GM12878 (cell line): ENCODE measurements at regions not wholly inside any gene's neighbourhood (a gene's known extent, or its start where the extent isn't known, plus 50 kb on each side); places are given as distances from the start of the nearest gene placed in this dataset.

Experiments used
- ATAC-seq: fragments of 200-7000 bp; cut with Tn5 transposase; 3 replicates; pipeline ENCODE4 v1.9.1; 2020; ENCODE audit warnings: mild to moderate bottlenecking, moderate library complexity
- BruUV-seq: library from RNA; stranded (reverse); fragments of 400-500 nt; replicated peaks from 2 replicates; lab custom pipeline; 2021; lab: Mats Ljungman, UMichigan
- CTCF ChIA-PET: fragments of 300-600 bp; sonication (Branson Sonifier 250); formaldehyde crosslinking; extraction: SDS; loops from one replicate; lab custom pipeline; 2021; ENCODE audit warnings: inconsistent platforms; lab: Yijun Ruan, JAX
- POLR2A ChIA-PET: fragments of 350-600 bp; formaldehyde crosslinking; extraction: SDS; loops from one replicate; lab custom pipeline; 2021; ENCODE audit warnings: inconsistent platforms; lab: Charles Lee
- RAD21 ChIA-PET: fragments of 300-600 bp; sonication (Branson Sonifier 250); formaldehyde crosslinking; loops from one replicate; lab custom pipeline; 2023; ENCODE audit warnings: antibody characterized with exemption; ENCODE audit not compliant: unreplicated experiment; lab: Charles Lee
- SMC1A ChIA-PET: fragments of 300-600 bp; sonication (Branson Sonifier 250); formaldehyde crosslinking; loops from one replicate; lab custom pipeline; 2023; ENCODE audit not compliant: unreplicated experiment, uncharacterized antibody; lab: Charles Lee
- DNase-seq: peaks from one replicate; pipeline ENCODE4 v3.0.0-alpha.2; 2011; ENCODE audit warnings: low read depth, low spot score
- FAIRE-seq: peaks from 3 replicates; lab custom pipeline; 2011; peaks lifted over from hg19 to GRCh38; lab: Jason Lieb, UNC
- H2AFZ ChIP-seq: 2 replicates; pipeline ENCODE4 v1.6.0; 2011; ENCODE audit warnings: low read depth, low read length, control low read depth; ENCODE audit not compliant: control insufficient read depth
- H3K27ac ChIP-seq: 2 replicates; pipeline ENCODE4 v1.5.1; 2011; ENCODE audit warnings: control low read depth; ENCODE audit not compliant: control insufficient read depth, insufficient read depth
- H3K27me3 ChIP-seq, 2 experiments: replicated peaks in 1 of 2; 2 replicates each; pipeline versions ENCODE4 v1.6.0 to v1.6.1; 2011; ENCODE audit warnings: low read length in 1 of 2; ENCODE audit not compliant: control insufficient read depth in 2 of 2, insufficient read depth in 2 of 2
- H3K36me3 ChIP-seq, 2 experiments: 2 replicates each; pipeline ENCODE4 v1.5.1; 2011; ENCODE audit warnings: low read length in 1 of 2; ENCODE audit not compliant: control insufficient read depth in 2 of 2, insufficient read depth in 2 of 2
- H3K4me1 ChIP-seq: 2 replicates; pipeline ENCODE4 v1.6.1; 2011; ENCODE audit warnings: mild to moderate bottlenecking, low read length, moderate library complexity, mixed read lengths; ENCODE audit not compliant: control insufficient read depth, insufficient read depth
- H3K4me2 ChIP-seq: 2 replicates; pipeline ENCODE4 v1.6.0; 2011; ENCODE audit warnings: control low read depth; ENCODE audit not compliant: control insufficient read depth, insufficient read depth
- H3K4me3 ChIP-seq: fragments of 200-600 bp; sonication (generic); 2 replicates; pipeline ENCODE4 v1.5.1; 2016
- H3K79me2 ChIP-seq: 2 replicates; pipeline ENCODE4 v1.6.0; 2011; ENCODE audit warnings: low read length; ENCODE audit not compliant: control insufficient read depth, insufficient read depth
- H3K9ac ChIP-seq: 2 replicates; pipeline ENCODE4 v1.8.0; 2011; ENCODE audit warnings: low read length, control low read depth, mixed read lengths; ENCODE audit not compliant: control insufficient read depth, insufficient read depth
- H3K9me3 ChIP-seq: replicated peaks from 3 replicates; pipeline ENCODE4 v1.5.1; 2011; ENCODE audit warnings: mild to moderate bottlenecking, low read length; ENCODE audit not compliant: control insufficient read depth, insufficient read depth
- H4K20me1 ChIP-seq: 2 replicates; pipeline ENCODE4 v1.6.0; 2011; ENCODE audit not compliant: control insufficient read depth, insufficient read depth
- CREB1 ChIP-seq: IDR thresholded peaks from 2 replicates; pipeline ENCODE4 v1.6.1; 2012; ENCODE audit warnings: low read depth, mild to moderate bottlenecking, inconsistent platforms
- CREM ChIP-seq: IDR thresholded peaks from 2 replicates; pipeline ENCODE4 v1.6.1; 2014; ENCODE audit warnings: antibody characterized with exemption, low read depth
- EGR1 ChIP-seq, 2 experiments: IDR thresholded peaks; 1 replicate in 1 of 2; 2 replicates in 1 of 2; pipeline ENCODE4 v1.6.1; 2011 to 2012; ENCODE audit warnings: low read depth in 2 of 2, low read length in 2 of 2, borderline replicate concordance in 1 of 2, mild to moderate bottlenecking in 1 of 2, moderate library complexity in 1 of 2
- NFIC ChIP-seq: IDR thresholded peaks from 2 replicates; pipeline ENCODE4 v1.6.1; 2012; ENCODE audit warnings: low read depth, mild to moderate bottlenecking, inconsistent platforms, low read length, moderate library complexity
- NR2F1 ChIP-seq: fragments of 450-650 bp; conservative IDR thresholded peaks from 2 replicates; pipeline ENCODE4 v1.6.1; 2017; ENCODE audit warnings: mild to moderate bottlenecking
- PAX8 ChIP-seq: fragments of 450-650 bp; IDR thresholded peaks from 2 replicates; pipeline ENCODE4 v1.6.1; 2017; ENCODE audit warnings: mild to moderate bottlenecking, moderate library complexity
- SMAD5 ChIP-seq: IDR thresholded peaks from 2 replicates; pipeline ENCODE4 v1.6.1; 2016; ENCODE audit warnings: antibody characterized with exemption, low read depth
- SMARCA5 ChIP-seq: fragments of 450-650 bp; IDR thresholded peaks from 2 replicates; pipeline ENCODE4 v1.6.1; 2017; ENCODE audit warnings: mild to moderate bottlenecking
- YBX1 ChIP-seq: fragments of 450-650 bp; IDR thresholded peaks from 2 replicates; pipeline ENCODE4 v1.6.1; 2016; ENCODE audit warnings: antibody characterized with exemption
- ZBED1 ChIP-seq: IDR thresholded peaks from 2 replicates; pipeline ENCODE4 v1.6.1; 2016; ENCODE audit warnings: borderline replicate concordance
- ZNF207 ChIP-seq: fragments of 450-650 bp; IDR thresholded peaks from 2 replicates; pipeline ENCODE4 v1.6.1; 2014; ENCODE audit warnings: antibody characterized with exemption, mild to moderate bottlenecking, borderline replicate concordance
- ZNF622 ChIP-seq: fragments of 450-650 bp; IDR thresholded peaks from 2 replicates; pipeline ENCODE4 v1.6.1; 2017; ENCODE audit warnings: mild to moderate bottlenecking, inconsistent platforms
- WGBS: methylation state at CpG from one replicate; pipeline ENCODE4 v1.1.6; 2016; ENCODE audit warnings: low lambda C conversion rate; ENCODE audit not compliant: insufficient replicate concordance, insufficient coverage; ENCODE audit errors: missing lambda C conversion rate; 5-methylcytosine and 5-hydroxymethylcytosine counted together
- in situ Hi-C: fragments of 300-500 bp; cut with MboI; formaldehyde crosslinking; loops from 9 replicates; pipeline ENCODE4 v1.14.3; 2018; ENCODE audit warnings: mixed read lengths
- intact Hi-C: fragments of 100-400 bp; cut with micrococcal nuclease; formaldehyde crosslinking; loops from one replicate; pipeline ENCODE4 v1.14.2; 2022; ENCODE audit not compliant: unreplicated experiment
- TF ChIP-seq, protein P1 (sequence below): IDR thresholded peaks from 2 replicates; pipeline ENCODE4 v1.6.1; 2012; ENCODE audit warnings: low read depth, low read length, improper control_type of control experiment

DNA sequence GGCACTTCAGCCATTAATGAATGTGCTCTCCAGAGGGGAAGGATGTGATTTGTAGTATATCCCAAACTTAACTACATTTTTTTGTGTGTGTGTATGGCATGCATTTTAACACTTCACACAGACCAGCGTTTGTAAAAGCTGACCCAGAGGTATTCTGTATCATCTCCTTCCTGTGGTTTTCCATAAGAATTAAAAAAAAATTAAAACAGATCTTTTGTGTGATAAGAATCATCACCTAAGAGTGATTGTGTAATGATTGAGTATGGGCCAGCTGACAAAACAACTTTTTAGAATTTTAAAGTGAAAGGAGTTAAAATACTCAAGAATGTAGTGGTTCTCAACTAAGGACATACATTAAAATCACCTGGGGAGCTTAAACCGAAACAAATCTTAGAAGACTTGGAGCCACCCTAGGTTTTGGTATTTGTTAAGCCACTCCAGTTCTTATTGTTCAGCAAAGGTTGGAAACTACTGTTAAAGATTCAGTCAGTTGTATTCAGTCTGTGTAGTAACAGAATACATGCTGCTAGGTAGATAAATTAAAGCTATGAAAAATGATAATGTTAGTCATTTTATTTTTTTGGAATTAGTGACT lies 120.1 kb downstream of the HAUS1 start:
- FAIRE-seq (no peak), ATAC-seq (no peak), DNase-seq (no peak)
- ChIA-PET RAD21 (no interaction called here), SMC1A (interaction anchor here (0.7 kb wide), 1 partner anchor 8 kb away, joined by 3 read pairs; no protein-coding TSS in a partner anchor), CTCF (interaction anchor here (0.6 to 1.8 kb wide), 2 partner anchors 51 to 1408 kb away, joined by 3 to 5 read pairs; a partner anchor contains a TSS), POLR2A (interaction anchor here (0.6 to 0.7 kb wide), 2 partner anchors 12 to 16 kb away, joined by 3 read pairs; no protein-coding TSS in a partner anchor)
- peaks cover 4% of the 10 kb centered on the region in 2 experiments; a peak in 3 of 4 replicates for H3K36me3 ChIP-seq
- H3K4me2 ChIP-seq, result no peak overlapping the region
- no peak overlapping the region for H3K9ac ChIP-seq
- in situ Hi-C loops (no loop called here), intact Hi-C loops (no loop called here)
- TF ChIP-seq YBX1, result no peak
- no peak for TF ChIP-seq CREB1
- no peak for TF ChIP-seq ZBED1
- TF ChIP-seq ZNF622, result no peak
- no peak for TF ChIP-seq SMARCA5
- TF ChIP-seq PAX8, result no peak
- no peak for TF ChIP-seq NR2F1
- no peak for TF ChIP-seq CREM
- no peak for TF ChIP-seq NFIC
- TF ChIP-seq ZNF207, result no peak
- no peak for TF ChIP-seq SMAD5
- TF ChIP-seq EGR1 (IDR thresholded peaks at IDR 0.05; ENCODE audit: borderline replicate concordance in 1 of 2, low read depth in 2 of 2, low read length in 2 of 2), result no peak
- TF ChIP-seq, protein P1, sequence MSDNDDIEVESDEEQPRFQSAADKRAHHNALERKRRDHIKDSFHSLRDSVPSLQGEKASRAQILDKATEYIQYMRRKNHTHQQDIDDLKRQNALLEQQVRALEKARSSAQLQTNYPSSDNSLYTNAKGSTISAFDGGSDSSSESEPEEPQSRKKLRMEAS, result no peak
- H3K4me3 ChIP-seq, result no peak overlapping the region
- peaks cover 10% of the 10 kb centered on the region for H3K79me2 ChIP-seq
- H3K27me3 ChIP-seq, result no peaks in the 10 kb centered on the region
- H3K4me1 ChIP-seq, result no peaks in the 10 kb centered on the region; the same call in 1 of the 2 replicates
- no peak overlapping the region for H3K27ac ChIP-seq
- no peaks in the 10 kb centered on the region for H3K9me3 ChIP-seq
- no TSS peak for BruUV-seq
- H4K20me1 ChIP-seq, result no peaks in the 10 kb centered on the region
- 69% methylated on average over 2 of the region's 2 CpGs for WGBS
- H2AFZ ChIP-seq, result no peak overlapping the region
